Neural cell (in vitro differentiated cells): ENCODE measurements at regions not wholly inside any gene's neighbourhood (a gene's known extent, or its start where the extent isn't known, plus 50 kb on each side); places are given as distances from the start of the nearest gene placed in this dataset.
A peak's percentile ranks its signal among the peaks of the same experiment; 100 is the strongest.

Experiments
- H2AFZ ChIP-seq: fragments of 200-600, 300-800 bp; sonication (generic), shearing (Covaris generic); 2 replicates; pipeline ENCODE4 v1.6.0; 2014; ENCODE audit warnings: low read depth, mild to moderate bottlenecking, antibody characterized with exemption, low read length, moderate library complexity
- H3F3A ChIP-seq: fragments of 200-600 bp; shearing (Covaris generic); 2 replicates; pipeline ENCODE4 v1.6.1; 2016; ENCODE audit warnings: mild to moderate bottlenecking, moderate library complexity, mixed read lengths, antibody characterized with exemption, low read length; ENCODE audit not compliant: insufficient read depth, poor library complexity, severe bottlenecking
- H3K27ac ChIP-seq: fragments of 200-600, 300-800 bp; sonication (generic), shearing (Covaris generic); 2 replicates; pipeline ENCODE4 v1.5.1; 2014; ENCODE audit warnings: mild to moderate bottlenecking, low read length, moderate library complexity
- H3K27me3 ChIP-seq: fragments of 300-800, 200-600 bp; sonication (generic), shearing (Covaris generic); 2 replicates; pipeline ENCODE4 v1.6.0; 2014; ENCODE audit warnings: mild to moderate bottlenecking, low read depth, low read length, moderate library complexity; ENCODE audit not compliant: insufficient read depth
- H3K36me3 ChIP-seq: fragments of 300-800, 200-600 bp; sonication (generic), shearing (Covaris generic); 2 replicates; pipeline ENCODE4 v1.5.1; 2014; ENCODE audit warnings: mild to moderate bottlenecking, antibody characterized with exemption, low read length, moderate library complexity; ENCODE audit not compliant: insufficient read depth
- H3K4me2 ChIP-seq: fragments of 300-800, 200-600 bp; sonication (generic), shearing (Covaris generic); 2 replicates; pipeline ENCODE4 v1.6.0; 2014; ENCODE audit warnings: mild to moderate bottlenecking, low read length
- H3K4me3 ChIP-seq: fragments of 300-800, 200-600 bp; sonication (generic), shearing (Covaris generic); 2 replicates; pipeline ENCODE4 v1.5.1; 2014; ENCODE audit warnings: mild to moderate bottlenecking, low read length, moderate library complexity
- H3K79me2 ChIP-seq: fragments of 200-600 bp; shearing (Covaris generic); replicated peaks from 2 replicates; pipeline ENCODE4 v1.6.0; 2014; ENCODE audit warnings: mild to moderate bottlenecking, low read length, moderate library complexity; ENCODE audit not compliant: insufficient read depth
- H3K9ac ChIP-seq: fragments of 300-800, 200-600 bp; sonication (generic), shearing (Covaris generic); 2 replicates; pipeline ENCODE4 v1.6.1; 2016; ENCODE audit warnings: mild to moderate bottlenecking, low read length, mixed read lengths
- H3K9me2 ChIP-seq: fragments of 200-600 bp; shearing (Covaris generic); 2 replicates; pipeline ENCODE4 v1.6.1; 2016; ENCODE audit warnings: mild to moderate bottlenecking, low read length, mixed read lengths; ENCODE audit not compliant: insufficient read depth
- H3K9me3 ChIP-seq: fragments of 200-600, 300-800 bp; sonication (generic), shearing (Covaris generic); 2 replicates; pipeline ENCODE4 v1.6.1; 2016; ENCODE audit warnings: mild to moderate bottlenecking, mixed run types, low read length, moderate library complexity, mixed read lengths
- H4K20me1 ChIP-seq: fragments of 200-600 bp; shearing (Covaris generic); 2 replicates; pipeline ENCODE4 v1.6.1; 2016; ENCODE audit warnings: mild to moderate bottlenecking, mixed run types; ENCODE audit not compliant: insufficient read depth
- CTCF ChIP-seq: fragments of 450-650 bp; IDR thresholded peaks from 2 replicates; pipeline ENCODE4 v1.5.1; 2014; ENCODE audit warnings: antibody characterized with exemption, mild to moderate bottlenecking, moderate library complexity; ENCODE audit not compliant: poor library complexity, severe bottlenecking
- EP300 ChIP-seq: fragments of 450-650 bp; conservative IDR thresholded peaks from 2 replicates; pipeline ENCODE4 v1.6.1; 2014; ENCODE audit warnings: antibody characterized with exemption, mild to moderate bottlenecking, moderate library complexity; ENCODE audit not compliant: poor library complexity, severe bottlenecking
- EZH2 ChIP-seq: fragments of 200-600, 300-800 bp; shearing (Covaris generic), sonication (generic); IDR thresholded peaks from 2 replicates; pipeline ENCODE4 v1.6.1; 2014; ENCODE audit warnings: antibody characterized with exemption, low read length, borderline replicate concordance, mild to moderate bottlenecking; ENCODE audit not compliant: insufficient read depth, poor library complexity, severe bottlenecking
- MXI1 ChIP-seq: fragments of 450-650 bp; conservative IDR thresholded peaks from 2 replicates; pipeline ENCODE4 v1.6.1; 2014; ENCODE audit warnings: antibody characterized with exemption, mild to moderate bottlenecking; ENCODE audit not compliant: poor library complexity, severe bottlenecking
- POLR2AphosphoS5 ChIP-seq: IDR thresholded peaks from 2 replicates; pipeline ENCODE4 v1.6.1; 2012
- RAD21 ChIP-seq: fragments of 450-650 bp; conservative IDR thresholded peaks from 2 replicates; pipeline ENCODE4 v1.6.1; 2014; ENCODE audit warnings: antibody characterized with exemption, mild to moderate bottlenecking, moderate library complexity
- SMC3 ChIP-seq: fragments of 450-650 bp; conservative IDR thresholded peaks from 2 replicates; pipeline ENCODE4 v1.6.1; 2014; ENCODE audit warnings: antibody characterized with exemption, mild to moderate bottlenecking, moderate library complexity; ENCODE audit not compliant: poor library complexity
- TAF1 ChIP-seq: IDR thresholded peaks from 2 replicates; pipeline ENCODE4 v1.6.1; 2012; ENCODE audit warnings: low read depth
- TF ChIP-seq, protein P1 (sequence below): IDR thresholded peaks from 2 replicates; pipeline ENCODE4 v1.6.1; 2012; ENCODE audit warnings: borderline replicate concordance

DNA sequence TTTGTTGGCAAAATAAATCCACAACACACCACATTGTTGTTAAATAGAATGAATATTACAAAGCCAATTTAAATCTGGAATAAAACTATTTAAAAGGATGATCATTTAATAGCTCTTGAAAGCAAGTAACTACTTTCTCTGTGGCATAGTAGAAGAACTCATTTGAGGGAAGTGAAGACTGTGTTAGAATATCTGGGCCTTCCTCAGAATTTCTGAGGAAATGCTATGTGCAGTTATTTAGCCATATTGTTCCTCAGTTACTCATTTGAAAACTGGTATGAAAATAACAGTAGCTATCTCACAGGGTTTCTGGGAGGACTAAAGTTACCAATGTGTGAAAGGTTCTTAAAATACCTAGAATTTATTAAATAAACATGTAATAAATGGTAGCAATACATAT lies 595.8 kb downstream of the PSAT1 start:
- no peak overlapping the region for H3K4me2 ChIP-seq

DNA sequence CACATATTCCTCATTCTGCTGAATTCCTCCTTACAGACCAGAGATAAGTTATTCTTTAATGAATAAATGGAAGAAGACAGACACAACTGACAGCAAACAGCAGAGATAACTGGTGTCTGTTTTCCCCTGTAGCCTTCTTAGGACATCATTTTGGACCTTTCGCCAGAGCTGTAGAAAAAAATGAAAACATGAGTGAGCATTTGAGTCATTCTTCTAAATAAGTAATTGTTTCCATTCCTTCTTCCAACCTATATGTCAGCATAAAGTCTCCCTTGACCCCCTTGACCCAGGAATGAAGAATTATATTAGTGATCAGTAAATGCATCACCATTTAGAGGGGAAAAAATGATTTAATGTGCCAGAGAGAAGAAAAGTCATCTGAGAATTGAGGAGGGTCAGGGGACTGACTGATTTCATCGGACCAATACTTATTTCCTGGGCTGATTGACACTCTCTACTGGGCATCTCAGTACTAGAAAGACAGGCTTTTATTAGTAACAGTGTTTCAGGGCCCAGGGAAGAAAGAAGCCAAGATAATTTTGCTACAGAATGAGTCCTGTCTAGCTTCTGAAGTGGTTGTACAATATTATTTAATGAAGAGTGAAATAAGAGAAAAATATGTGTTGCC lies 597.0 kb downstream of the PSAT1 start:
- H2AFZ ChIP-seq, result no peak overlapping the region
- H3K9ac ChIP-seq, result no peak overlapping the region
- no peaks in the 10 kb centered on the region for H3K79me2 ChIP-seq
- no peaks in the 10 kb centered on the region for H3K36me3 ChIP-seq
- H3K4me3 ChIP-seq, result no peak overlapping the region
- no peaks in the 10 kb centered on the region for H4K20me1 ChIP-seq
- H3K4me2 ChIP-seq, result no peak overlapping the region
- no peaks in the 10 kb centered on the region for H3K27me3 ChIP-seq
- no peaks in the 10 kb centered on the region for H3K9me2 ChIP-seq
- no peaks in the 10 kb centered on the region for H3K9me3 ChIP-seq
- TF ChIP-seq EZH2 (no peak), POLR2AphosphoS5 (no peak), RAD21 (no peak), EP300 (no peak), TAF1 (no peak), SMC3 (no peak), MXI1 (no peak), CTCF (no peak)
- TF ChIP-seq, protein P1, sequence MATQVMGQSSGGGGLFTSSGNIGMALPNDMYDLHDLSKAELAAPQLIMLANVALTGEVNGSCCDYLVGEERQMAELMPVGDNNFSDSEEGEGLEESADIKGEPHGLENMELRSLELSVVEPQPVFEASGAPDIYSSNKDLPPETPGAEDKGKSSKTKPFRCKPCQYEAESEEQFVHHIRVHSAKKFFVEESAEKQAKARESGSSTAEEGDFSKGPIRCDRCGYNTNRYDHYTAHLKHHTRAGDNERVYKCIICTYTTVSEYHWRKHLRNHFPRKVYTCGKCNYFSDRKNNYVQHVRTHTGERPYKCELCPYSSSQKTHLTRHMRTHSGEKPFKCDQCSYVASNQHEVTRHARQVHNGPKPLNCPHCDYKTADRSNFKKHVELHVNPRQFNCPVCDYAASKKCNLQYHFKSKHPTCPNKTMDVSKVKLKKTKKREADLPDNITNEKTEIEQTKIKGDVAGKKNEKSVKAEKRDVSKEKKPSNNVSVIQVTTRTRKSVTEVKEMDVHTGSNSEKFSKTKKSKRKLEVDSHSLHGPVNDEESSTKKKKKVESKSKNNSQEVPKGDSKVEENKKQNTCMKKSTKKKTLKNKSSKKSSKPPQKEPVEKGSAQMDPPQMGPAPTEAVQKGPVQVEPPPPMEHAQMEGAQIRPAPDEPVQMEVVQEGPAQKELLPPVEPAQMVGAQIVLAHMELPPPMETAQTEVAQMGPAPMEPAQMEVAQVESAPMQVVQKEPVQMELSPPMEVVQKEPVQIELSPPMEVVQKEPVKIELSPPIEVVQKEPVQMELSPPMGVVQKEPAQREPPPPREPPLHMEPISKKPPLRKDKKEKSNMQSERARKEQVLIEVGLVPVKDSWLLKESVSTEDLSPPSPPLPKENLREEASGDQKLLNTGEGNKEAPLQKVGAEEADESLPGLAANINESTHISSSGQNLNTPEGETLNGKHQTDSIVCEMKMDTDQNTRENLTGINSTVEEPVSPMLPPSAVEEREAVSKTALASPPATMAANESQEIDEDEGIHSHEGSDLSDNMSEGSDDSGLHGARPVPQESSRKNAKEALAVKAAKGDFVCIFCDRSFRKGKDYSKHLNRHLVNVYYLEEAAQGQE, result no peak
- no peaks in the 10 kb centered on the region for H3F3A ChIP-seq
- H3K27ac ChIP-seq, result peak overlapping the region; percentile 5

More for the DNA sequence above, 595.8 kb downstream of the PSAT1 start:
- no peaks in the 10 kb centered on the region for H3K27me3 ChIP-seq
- no peaks in the 10 kb centered on the region for H3F3A ChIP-seq
- TF ChIP-seq MXI1, result no peak
- TF ChIP-seq, protein P1, result no peak
- no peak for TF ChIP-seq TAF1
- no peak for TF ChIP-seq RAD21
- no peak for TF ChIP-seq EZH2
- TF ChIP-seq SMC3, result no peak
- TF ChIP-seq CTCF, result no peak
- no peaks in the 10 kb centered on the region for H3K9me2 ChIP-seq
- H3K79me2 ChIP-seq, result no peaks in the 10 kb centered on the region
- H3K36me3 ChIP-seq, result no peaks in the 10 kb centered on the region
- H3K27ac ChIP-seq, result no peak overlapping the region
- no peaks in the 10 kb centered on the region for H4K20me1 ChIP-seq
- no peak overlapping the region for H3K9ac ChIP-seq
- no peak overlapping the region for H3K4me3 ChIP-seq
- H2AFZ ChIP-seq, result no peak overlapping the region
- no peaks in the 10 kb centered on the region for H3K9me3 ChIP-seq
